ENCODE measurements at regions not wholly inside any gene's neighbourhood (a gene's known extent, or its start where the extent isn't known, plus 50 kb on each side); places are given as distances from the start of the nearest gene placed in this dataset.

DNA sequence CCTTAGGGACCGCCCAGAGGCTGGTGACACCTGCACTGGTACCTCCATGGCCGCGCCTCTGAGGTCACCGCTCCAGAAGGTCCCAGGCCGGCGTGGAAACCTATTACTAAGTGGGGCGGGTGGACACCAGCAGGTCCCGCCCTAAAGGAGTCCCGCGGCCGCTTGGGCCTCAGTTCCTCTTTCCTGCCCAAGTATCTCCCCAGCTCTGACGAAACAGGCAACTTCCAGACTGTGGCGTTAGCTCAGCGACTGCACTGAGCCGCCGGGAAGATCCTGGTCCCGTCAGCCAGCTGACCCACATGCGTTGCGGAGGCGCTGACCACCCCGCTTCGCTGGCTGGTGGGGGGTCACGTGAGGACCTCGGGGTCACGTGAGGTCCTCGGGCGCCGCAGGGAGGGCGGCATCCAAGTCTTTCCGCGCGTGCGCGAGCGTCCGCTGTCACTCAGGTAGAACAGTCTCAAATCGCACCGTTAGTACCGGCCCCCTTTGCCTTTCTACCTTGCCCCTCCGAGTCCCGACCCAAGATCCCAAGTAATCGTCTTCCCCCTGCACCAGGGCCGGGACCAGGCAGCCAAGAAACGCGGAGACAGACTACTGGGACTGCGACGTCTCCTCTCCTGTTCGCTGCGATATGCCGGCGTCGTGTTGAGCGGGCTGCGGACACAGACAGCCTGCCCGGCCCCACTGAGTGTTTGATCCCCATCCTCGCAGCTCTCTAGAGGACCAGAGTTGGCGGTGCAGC, 53.7 kb upstream of the KDM4C start (continued):
- TF ChIP-seq RBAK (CRISPR knock-in tag; IDR thresholded peaks at IDR 0.05) (no peak), SRSF9 (IDR thresholded peaks at IDR 0.05; ENCODE audit: borderline replicate concordance, insufficient read depth, low read depth, low read length, poor library complexity, severe bottlenecking) (no peak), ZSCAN31 (CRISPR knock-in tag; IDR thresholded peaks at IDR 0.05; ENCODE audit: low read depth) (no peak), ZSCAN20 (CRISPR knock-in tag; IDR thresholded peaks at IDR 0.05; ENCODE audit: borderline replicate concordance) (no peak), YY1 (IDR thresholded peaks at IDR 0.05; ENCODE audit: insufficient read depth, insufficient replicate concordance, low read depth, low read length) (no peak), ZC3H4 (CRISPR knock-in tag; IDR thresholded peaks at IDR 0.05; ENCODE audit: borderline replicate concordance) (no peak), ZNF430 (CRISPR knock-in tag; IDR thresholded peaks at IDR 0.05) (no peak), KAT8 (CRISPR knock-in tag; IDR thresholded peaks at IDR 0.05) (peak; percentile 93), ZNF24 (IDR thresholded peaks at IDR 0.05) (no peak), AKAP8 (CRISPR knock-in tag; IDR thresholded peaks at IDR 0.05) (no peak), SAFB2 (CRISPR knock-in tag; IDR thresholded peaks at IDR 0.05; ENCODE audit: borderline replicate concordance, low read depth) (no peak), NFRKB (IDR thresholded peaks at IDR 0.05) (no peak), CREB1 (IDR thresholded peaks at IDR 0.05) (no peak), CREB1 (CRISPR knock-in tag; IDR thresholded peaks at IDR 0.05) (no peak), ZKSCAN8 (CRISPR knock-in tag; IDR thresholded peaks at IDR 0.05; ENCODE audit: borderline replicate concordance) (no peak), FOXK2 (IDR thresholded peaks at IDR 0.05) (no peak), NCOR1 (IDR thresholded peaks at IDR 0.05; ENCODE audit: borderline replicate concordance, low read length) (no peak)
- TF ChIP-seq, protein P1, sequence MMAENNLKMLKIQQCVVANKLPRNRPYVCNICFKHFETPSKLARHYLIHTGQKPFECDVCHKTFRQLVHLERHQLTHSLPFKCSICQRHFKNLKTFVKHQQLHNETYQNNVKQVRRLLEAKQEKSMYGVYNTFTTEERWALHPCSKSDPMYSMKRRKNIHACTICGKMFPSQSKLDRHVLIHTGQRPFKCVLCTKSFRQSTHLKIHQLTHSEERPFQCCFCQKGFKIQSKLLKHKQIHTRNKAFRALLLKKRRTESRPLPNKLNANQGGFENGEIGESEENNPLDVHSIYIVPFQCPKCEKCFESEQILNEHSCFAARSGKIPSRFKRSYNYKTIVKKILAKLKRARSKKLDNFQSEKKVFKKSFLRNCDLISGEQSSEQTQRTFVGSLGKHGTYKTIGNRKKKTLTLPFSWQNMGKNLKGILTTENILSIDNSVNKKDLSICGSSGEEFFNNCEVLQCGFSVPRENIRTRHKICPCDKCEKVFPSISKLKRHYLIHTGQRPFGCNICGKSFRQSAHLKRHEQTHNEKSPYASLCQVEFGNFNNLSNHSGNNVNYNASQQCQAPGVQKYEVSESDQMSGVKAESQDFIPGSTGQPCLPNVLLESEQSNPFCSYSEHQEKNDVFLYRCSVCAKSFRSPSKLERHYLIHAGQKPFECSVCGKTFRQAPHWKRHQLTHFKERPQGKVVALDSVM (CRISPR knock-in tag; IDR thresholded peaks at IDR 0.05) = no peak
- TF ChIP-seq, protein P2, sequence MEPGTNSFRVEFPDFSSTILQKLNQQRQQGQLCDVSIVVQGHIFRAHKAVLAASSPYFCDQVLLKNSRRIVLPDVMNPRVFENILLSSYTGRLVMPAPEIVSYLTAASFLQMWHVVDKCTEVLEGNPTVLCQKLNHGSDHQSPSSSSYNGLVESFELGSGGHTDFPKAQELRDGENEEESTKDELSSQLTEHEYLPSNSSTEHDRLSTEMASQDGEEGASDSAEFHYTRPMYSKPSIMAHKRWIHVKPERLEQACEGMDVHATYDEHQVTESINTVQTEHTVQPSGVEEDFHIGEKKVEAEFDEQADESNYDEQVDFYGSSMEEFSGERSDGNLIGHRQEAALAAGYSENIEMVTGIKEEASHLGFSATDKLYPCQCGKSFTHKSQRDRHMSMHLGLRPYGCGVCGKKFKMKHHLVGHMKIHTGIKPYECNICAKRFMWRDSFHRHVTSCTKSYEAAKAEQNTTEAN (CRISPR knock-in tag; conservative IDR thresholded peaks at IDR 0.05) = peak; percentile 62; the same call in 1 of the 2 replicates
- TF ChIP-seq, protein P3, sequence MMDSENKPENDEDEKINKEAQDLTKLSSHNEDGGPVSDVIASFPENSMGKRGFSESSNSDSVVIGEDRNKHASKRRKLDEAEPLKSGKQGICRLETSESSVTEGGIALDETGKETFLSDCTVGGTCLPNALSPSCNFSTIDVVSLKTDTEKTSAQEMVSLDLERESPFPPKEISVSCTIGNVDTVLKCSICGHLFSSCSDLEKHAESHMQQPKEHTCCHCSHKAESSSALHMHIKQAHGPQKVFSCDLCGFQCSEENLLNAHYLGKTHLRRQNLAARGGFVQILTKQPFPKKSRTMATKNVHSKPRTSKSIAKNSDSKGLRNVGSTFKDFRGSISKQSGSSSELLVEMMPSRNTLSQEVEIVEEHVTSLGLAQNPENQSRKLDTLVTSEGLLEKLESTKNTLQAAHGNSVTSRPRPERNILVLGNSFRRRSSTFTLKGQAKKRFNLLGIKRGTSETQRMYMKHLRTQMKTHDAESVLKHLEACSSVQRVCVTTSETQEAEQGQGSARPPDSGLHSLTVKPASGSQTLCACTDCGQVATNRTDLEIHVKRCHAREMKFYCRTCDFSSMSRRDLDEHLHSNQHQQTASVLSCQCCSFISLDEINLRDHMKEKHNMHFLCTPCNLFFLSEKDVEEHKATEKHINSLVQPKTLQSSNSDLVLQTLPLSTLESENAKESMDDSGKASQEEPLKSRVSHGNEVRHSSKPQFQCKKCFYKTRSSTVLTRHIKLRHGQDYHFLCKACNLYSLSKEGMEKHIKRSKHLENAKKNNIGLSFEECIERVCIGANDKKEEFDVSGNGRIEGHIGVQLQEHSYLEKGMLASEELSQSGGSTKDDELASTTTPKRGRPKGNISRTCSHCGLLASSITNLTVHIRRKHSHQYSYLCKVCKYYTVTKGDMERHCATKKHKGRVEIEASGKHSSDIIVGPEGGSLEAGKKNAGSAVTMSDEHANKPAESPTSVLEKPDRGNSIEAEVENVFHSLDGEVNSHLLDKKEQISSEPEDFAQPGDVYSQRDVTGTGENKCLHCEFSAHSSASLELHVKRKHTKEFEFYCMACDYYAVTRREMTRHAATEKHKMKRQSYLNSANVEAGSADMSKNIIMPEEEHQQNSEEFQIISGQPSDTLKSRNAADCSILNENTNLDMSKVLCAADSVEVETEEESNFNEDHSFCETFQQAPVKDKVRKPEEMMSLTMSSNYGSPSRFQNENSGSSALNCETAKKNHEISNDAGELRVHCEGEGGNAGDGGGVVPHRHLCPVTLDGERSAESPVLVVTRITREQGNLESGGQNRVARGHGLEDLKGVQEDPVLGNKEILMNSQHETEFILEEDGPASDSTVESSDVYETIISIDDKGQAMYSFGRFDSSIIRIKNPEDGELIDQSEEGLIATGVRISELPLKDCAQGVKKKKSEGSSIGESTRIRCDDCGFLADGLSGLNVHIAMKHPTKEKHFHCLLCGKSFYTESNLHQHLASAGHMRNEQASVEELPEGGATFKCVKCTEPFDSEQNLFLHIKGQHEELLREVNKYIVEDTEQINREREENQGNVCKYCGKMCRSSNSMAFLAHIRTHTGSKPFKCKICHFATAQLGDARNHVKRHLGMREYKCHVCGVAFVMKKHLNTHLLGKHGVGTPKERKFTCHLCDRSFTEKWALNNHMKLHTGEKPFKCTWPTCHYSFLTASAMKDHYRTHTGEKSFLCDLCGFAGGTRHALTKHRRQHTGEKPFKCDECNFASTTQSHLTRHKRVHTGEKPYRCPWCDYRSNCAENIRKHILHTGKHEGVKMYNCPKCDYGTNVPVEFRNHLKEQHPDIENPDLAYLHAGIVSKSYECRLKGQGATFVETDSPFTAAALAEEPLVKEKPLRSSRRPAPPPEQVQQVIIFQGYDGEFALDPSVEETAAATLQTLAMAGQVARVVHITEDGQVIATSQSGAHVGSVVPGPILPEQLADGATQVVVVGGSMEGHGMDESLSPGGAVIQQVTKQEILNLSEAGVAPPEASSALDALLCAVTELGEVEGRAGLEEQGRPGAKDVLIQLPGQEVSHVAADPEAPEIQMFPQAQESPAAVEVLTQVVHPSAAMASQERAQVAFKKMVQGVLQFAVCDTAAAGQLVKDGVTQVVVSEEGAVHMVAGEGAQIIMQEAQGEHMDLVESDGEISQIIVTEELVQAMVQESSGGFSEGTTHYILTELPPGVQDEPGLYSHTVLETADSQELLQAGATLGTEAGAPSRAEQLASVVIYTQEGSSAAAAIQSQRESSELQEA (CRISPR knock-in tag; IDR thresholded peaks at IDR 0.05; ENCODE audit: not compliant biosample characterization) = no peak
